Loucy (cell line): ENCODE measurements at regions not wholly inside any gene's neighbourhood (a gene's known extent, or its start where the extent isn't known, plus 50 kb on each side); places are given as distances from the start of the nearest gene placed in this dataset.

Source experiments
- H2AFZ ChIP-seq: fragments of 200-600 bp; sonication (generic); 2 replicates; pipeline ENCODE4 v1.6.0; 2016; ENCODE audit warnings: antibody characterized with exemption, mild to moderate bottlenecking, low read length, moderate library complexity
- H3F3A ChIP-seq: fragments of 200-600 bp; 2 replicates; pipeline ENCODE4 v1.6.0; 2016; ENCODE audit warnings: antibody characterized with exemption, low read depth, mild to moderate bottlenecking
- H3K27me3 ChIP-seq: fragments of 200-600 bp; sonication (generic); 2 replicates; pipeline ENCODE4 v1.6.1; 2014; ENCODE audit warnings: low read length, mild to moderate bottlenecking; ENCODE audit not compliant: insufficient read depth, poor library complexity, severe bottlenecking
- H3K36me3 ChIP-seq: fragments of 200-600 bp; sonication (generic); 2 replicates; pipeline ENCODE4 v1.6.1; 2016; ENCODE audit warnings: low read length; ENCODE audit not compliant: insufficient read depth
- H3K4me1 ChIP-seq: fragments of 200-600 bp; sonication (generic); 2 replicates; pipeline ENCODE4 v1.5.1; 2014; ENCODE audit warnings: low read length, mild to moderate bottlenecking; ENCODE audit not compliant: insufficient read depth, poor library complexity, severe bottlenecking
- H3K4me2 ChIP-seq: fragments of 200-600 bp; sonication (generic); 2 replicates; pipeline ENCODE4 v1.6.0; 2014; ENCODE audit warnings: antibody characterized with exemption, low read length, low read depth, mild to moderate bottlenecking; ENCODE audit not compliant: poor library complexity, severe bottlenecking
- H3K4me3 ChIP-seq: fragments of 200-600 bp; sonication (generic); 2 replicates; pipeline ENCODE4 v1.5.1; 2014; ENCODE audit warnings: low read length, mild to moderate bottlenecking, mixed read lengths; ENCODE audit not compliant: poor library complexity, severe bottlenecking
- H3K79me2 ChIP-seq: fragments of 200-600 bp; sonication (generic); 2 replicates; pipeline ENCODE4 v1.6.1; 2014; ENCODE audit warnings: low read length; ENCODE audit not compliant: insufficient read depth
- H3K9ac ChIP-seq: fragments of 200-600 bp; sonication (generic); 2 replicates; pipeline ENCODE4 v1.6.0; 2014; ENCODE audit warnings: mild to moderate bottlenecking, low read depth, low read length, moderate library complexity; ENCODE audit not compliant: poor library complexity, severe bottlenecking
- H3K9me2 ChIP-seq: fragments of 200-600 bp; sonication (generic); replicated peaks from 2 replicates; pipeline ENCODE4 v1.6.1; 2016; ENCODE audit warnings: low read depth, low read length, mixed read lengths
- H3K9me3 ChIP-seq: fragments of 200-600 bp; sonication (generic); 2 replicates; pipeline ENCODE4 v1.6.1; 2014; ENCODE audit warnings: mild to moderate bottlenecking, antibody characterized with exemption, low read length, low read depth; ENCODE audit not compliant: insufficient read depth
- H4K20me1 ChIP-seq: fragments of 200-600 bp; sonication (generic); 2 replicates; pipeline ENCODE4 v1.6.0; 2014; ENCODE audit warnings: antibody characterized with exemption, low read length, mild to moderate bottlenecking; ENCODE audit not compliant: insufficient read depth, poor library complexity, severe bottlenecking
- EZH2phosphoT487 ChIP-seq: fragments of 200-600 bp; IDR thresholded peaks from 2 replicates; pipeline ENCODE4 v1.6.1; 2018; ENCODE audit warnings: antibody characterized with exemption, mild to moderate bottlenecking, moderate library complexity, borderline replicate concordance
- TF ChIP-seq, protein P1 (sequence below): fragments of 200-600 bp; sonication (generic); conservative IDR thresholded peaks from 2 replicates; pipeline ENCODE4 v1.5.1; 2014; ENCODE audit warnings: mild to moderate bottlenecking, antibody characterized with exemption, low read length

DNA sequence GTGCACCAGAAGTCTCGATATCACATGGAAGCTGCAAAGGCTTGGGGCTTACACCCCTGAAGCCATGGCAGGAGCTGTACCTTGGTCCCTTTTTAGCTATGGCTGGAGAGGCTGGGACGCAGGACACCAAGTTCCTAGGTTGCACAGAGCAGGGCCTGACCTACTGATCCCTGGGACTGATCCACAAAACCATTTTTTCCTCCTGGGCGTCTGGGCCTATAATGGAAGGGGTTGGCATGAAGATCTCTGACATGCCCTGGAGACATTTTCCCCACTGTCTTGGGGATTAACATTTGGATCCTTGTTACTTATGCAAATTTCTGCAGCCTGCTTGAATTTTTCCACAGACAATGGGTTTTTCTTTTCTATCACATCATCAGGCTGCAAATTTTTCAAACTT, 286.7 kb upstream of the PTPRD start:
- no peaks in the 10 kb centered on the region for H3K27me3 ChIP-seq
- no peaks in the 10 kb centered on the region for H3K9me2 ChIP-seq
- H3K9me3 ChIP-seq = no peaks in the 10 kb centered on the region; the same call in 1 of the 2 replicates
- H4K20me1 ChIP-seq = no peaks in the 10 kb centered on the region
- no peak overlapping the region for H3K9ac ChIP-seq
- H3K4me3 ChIP-seq = no peak overlapping the region
- no peaks in the 10 kb centered on the region for H3F3A ChIP-seq
- no peak for TF ChIP-seq EZH2phosphoT487
- TF ChIP-seq, protein P1, sequence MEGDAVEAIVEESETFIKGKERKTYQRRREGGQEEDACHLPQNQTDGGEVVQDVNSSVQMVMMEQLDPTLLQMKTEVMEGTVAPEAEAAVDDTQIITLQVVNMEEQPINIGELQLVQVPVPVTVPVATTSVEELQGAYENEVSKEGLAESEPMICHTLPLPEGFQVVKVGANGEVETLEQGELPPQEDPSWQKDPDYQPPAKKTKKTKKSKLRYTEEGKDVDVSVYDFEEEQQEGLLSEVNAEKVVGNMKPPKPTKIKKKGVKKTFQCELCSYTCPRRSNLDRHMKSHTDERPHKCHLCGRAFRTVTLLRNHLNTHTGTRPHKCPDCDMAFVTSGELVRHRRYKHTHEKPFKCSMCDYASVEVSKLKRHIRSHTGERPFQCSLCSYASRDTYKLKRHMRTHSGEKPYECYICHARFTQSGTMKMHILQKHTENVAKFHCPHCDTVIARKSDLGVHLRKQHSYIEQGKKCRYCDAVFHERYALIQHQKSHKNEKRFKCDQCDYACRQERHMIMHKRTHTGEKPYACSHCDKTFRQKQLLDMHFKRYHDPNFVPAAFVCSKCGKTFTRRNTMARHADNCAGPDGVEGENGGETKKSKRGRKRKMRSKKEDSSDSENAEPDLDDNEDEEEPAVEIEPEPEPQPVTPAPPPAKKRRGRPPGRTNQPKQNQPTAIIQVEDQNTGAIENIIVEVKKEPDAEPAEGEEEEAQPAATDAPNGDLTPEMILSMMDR = no peak
- no peaks in the 10 kb centered on the region for H3K36me3 ChIP-seq
- H2AFZ ChIP-seq = no peak overlapping the region
- no peaks in the 10 kb centered on the region for H3K79me2 ChIP-seq
- no peaks in the 10 kb centered on the region for H3K4me1 ChIP-seq
- H3K4me2 ChIP-seq = no peak overlapping the region

DNA sequence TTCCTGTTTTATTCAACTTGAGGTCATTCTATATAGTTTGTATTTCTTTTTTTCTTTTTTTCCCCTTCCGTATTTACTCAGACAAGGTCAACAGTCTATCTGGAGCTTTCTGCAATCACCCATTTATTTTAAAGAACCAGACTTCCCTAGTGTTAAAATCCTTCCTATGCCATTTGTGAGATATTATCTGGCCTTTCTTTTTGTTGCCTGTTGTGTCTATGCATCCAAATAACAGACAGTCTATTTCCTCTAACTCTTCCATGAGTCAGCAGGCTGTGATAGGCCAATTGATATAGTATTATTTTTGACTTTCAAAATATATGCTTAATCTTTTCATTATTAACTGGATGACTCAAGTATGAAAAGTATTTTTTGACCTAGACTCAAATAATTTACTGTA, 291.2 kb upstream of the PTPRD start:
- no peak for TF ChIP-seq EZH2phosphoT487
- H2AFZ ChIP-seq = no peak overlapping the region

GRCh38 chr9:10910779-10911178, 298.0 kb upstream of the PTPRD start:
- no peak overlapping the region for H3K4me2 ChIP-seq
- no peaks in the 10 kb centered on the region for H3K9me3 ChIP-seq
- H3K36me3 ChIP-seq = no peaks in the 10 kb centered on the region
- no peaks in the 10 kb centered on the region for H3K27me3 ChIP-seq
- TF ChIP-seq EZH2phosphoT487 = no peak
- TF ChIP-seq, protein P1 = no peak
- H3F3A ChIP-seq = no peaks in the 10 kb centered on the region
- no peaks in the 10 kb centered on the region for H3K9me2 ChIP-seq
- no peak overlapping the region for H3K9ac ChIP-seq
- H4K20me1 ChIP-seq = no peaks in the 10 kb centered on the region
- H2AFZ ChIP-seq = no peak overlapping the region
- no peak overlapping the region for H3K4me3 ChIP-seq
- no peaks in the 10 kb centered on the region for H3K4me1 ChIP-seq
- no peaks in the 10 kb centered on the region for H3K79me2 ChIP-seq

More for the DNA sequence above, 291.2 kb upstream of the PTPRD start:
- H3K9me3 ChIP-seq = no peaks in the 10 kb centered on the region; the same call in 1 of the 2 replicates
- no peak overlapping the region for H3K9ac ChIP-seq
- no peaks in the 10 kb centered on the region for H4K20me1 ChIP-seq
- H3K4me2 ChIP-seq = no peak overlapping the region
- H3K4me1 ChIP-seq = no peaks in the 10 kb centered on the region
- H3K79me2 ChIP-seq = no peaks in the 10 kb centered on the region
- no peaks in the 10 kb centered on the region for H3K36me3 ChIP-seq
- H3F3A ChIP-seq = no peaks in the 10 kb centered on the region
- H3K27me3 ChIP-seq = no peaks in the 10 kb centered on the region
- no peak overlapping the region for H3K4me3 ChIP-seq
- H3K9me2 ChIP-seq = no peaks in the 10 kb centered on the region

DNA sequence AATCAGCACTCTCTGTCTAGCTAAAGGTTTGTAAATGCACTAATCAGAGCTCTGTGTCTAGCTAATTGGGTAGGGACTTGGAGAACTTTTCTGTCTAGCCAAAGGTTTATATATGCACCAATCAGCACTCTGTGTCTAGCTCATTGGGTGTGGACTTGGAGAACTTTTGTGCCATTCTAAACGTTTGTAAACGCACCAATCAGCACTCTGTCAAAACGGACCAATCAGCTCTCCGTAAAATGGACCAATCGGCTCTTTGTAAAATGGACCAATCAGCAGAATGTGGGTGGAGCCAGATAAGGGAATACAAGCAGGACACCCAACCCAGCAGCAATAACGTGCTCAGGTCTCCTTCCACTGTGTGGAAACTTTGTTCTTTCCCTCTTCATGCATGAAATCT, 298.6 kb upstream of the PTPRD start:
- TF ChIP-seq, protein P1 = no peak
- TF ChIP-seq EZH2phosphoT487 = no peak
- Histone ChIP-seq H3K9ac (no peak overlapping the region), H3K36me3 (no peaks in the 10 kb centered on the region), H3K79me2 (no peaks in the 10 kb centered on the region), H3K4me1 (no peaks in the 10 kb centered on the region), H3K9me2 (no peaks in the 10 kb centered on the region), H3K9me3 (no peaks in the 10 kb centered on the region), H3F3A (no peaks in the 10 kb centered on the region), H4K20me1 (no peaks in the 10 kb centered on the region), H2AFZ (no peak overlapping the region), H3K27me3 (no peaks in the 10 kb centered on the region), H3K4me2 (no peak overlapping the region), H3K4me3 (no peak overlapping the region)
